WTC11 (cell line): ENCODE measurements at regions not wholly inside any gene's neighbourhood (a gene's known extent, or its start where the extent isn't known, plus 50 kb on each side); places are given as distances from the start of the nearest gene placed in this dataset.
"Not testable (repeated sequence)": the region's sequence is repeated elsewhere in the genome, so short reads cannot be mapped to it uniquely, and the experiment has no call there.

Experiments
- ATAC-seq: fragments of 200-7000 bp; cut with Tn5 transposase; 2 replicates; pipeline ENCODE4 v1.10.0; 2021; ENCODE audit warnings: mild to moderate bottlenecking, moderate library complexity
- CTCF ChIA-PET: fragments of 300-600 bp; sonication (Branson Sonifier 250); formaldehyde crosslinking; loops from one replicate; lab custom pipeline; 2021; ENCODE audit warnings: antibody characterized with exemption; lab: Charles Lee
- POLR2A ChIA-PET: fragments of 350-600 bp; sonication (Branson Sonifier 250); formaldehyde crosslinking; loops from one replicate; lab custom pipeline; 2021; ENCODE audit warnings: antibody characterized with exemption; lab: Charles Lee
- DNase-seq: peaks from one replicate; pipeline ENCODE4 v3.0.0; 2021; ENCODE audit warnings: low spot score
- H3K27ac Mint-ChIP-seq: 2 replicates; pipeline ENCODE4 v1.8.0; 2021; ENCODE audit warnings: mixed read lengths
- H3K27me3 Mint-ChIP-seq: 2 replicates; pipeline ENCODE4 v1.8.0; 2021; ENCODE audit warnings: low read depth, mild to moderate bottlenecking, moderate library complexity, mixed read lengths
- H3K36me3 Mint-ChIP-seq: 2 replicates; pipeline ENCODE4 v1.8.0; 2021; ENCODE audit warnings: mixed read lengths
- H3K4me1 Mint-ChIP-seq: 2 replicates; pipeline ENCODE4 v1.8.0; 2022; ENCODE audit warnings: mixed read lengths
- H3K4me3 Mint-ChIP-seq: 2 replicates; pipeline ENCODE4 v1.8.0; 2021; ENCODE audit warnings: mild to moderate bottlenecking, moderate library complexity, mixed read lengths
- H3K9me3 Mint-ChIP-seq: 2 replicates; pipeline ENCODE4 v1.8.0; 2021; ENCODE audit warnings: mixed read lengths
- ATF1 ChIP-seq: sonication (generic); formaldehyde crosslinking; IDR thresholded peaks from 2 replicates; pipeline ENCODE4 v1.8.1; 2023; ENCODE audit warnings: mild to moderate bottlenecking, moderate library complexity, missing genetic modification reagents
- ESRRA ChIP-seq: sonication (generic); formaldehyde crosslinking; IDR thresholded peaks from 2 replicates; pipeline ENCODE4 v1.8.1; 2022; ENCODE audit warnings: mild to moderate bottlenecking, missing genetic modification reagents, borderline replicate concordance
- ETV6 ChIP-seq: sonication (generic); formaldehyde crosslinking; IDR thresholded peaks from 2 replicates; pipeline ENCODE4 v1.8.1; 2022; ENCODE audit warnings: mild to moderate bottlenecking, missing genetic modification reagents
- FOXK1 ChIP-seq: sonication (generic); formaldehyde crosslinking; IDR thresholded peaks from 2 replicates; pipeline ENCODE4 v1.8.0; 2022; ENCODE audit warnings: mild to moderate bottlenecking, moderate library complexity, missing genetic modification reagents
- IRF2 ChIP-seq: sonication (generic); formaldehyde crosslinking; IDR thresholded peaks from 2 replicates; pipeline ENCODE4 v1.8.0; 2022; ENCODE audit warnings: low read depth, missing genetic modification reagents, borderline replicate concordance
- KAT7 ChIP-seq: sonication (generic); formaldehyde crosslinking; IDR thresholded peaks from 2 replicates; pipeline ENCODE4 v1.8.1; 2023; ENCODE audit warnings: missing genetic modification reagents, mild to moderate bottlenecking, borderline replicate concordance
- MXD4 ChIP-seq: fragments of 250-450 bp; sonication (Bioruptor Pico); IDR thresholded peaks from 2 replicates; pipeline ENCODE4 v1.8.0; 2021; ENCODE audit warnings: mild to moderate bottlenecking, moderate library complexity, borderline replicate concordance
- NFATC4 ChIP-seq: fragments of 250-450 bp; sonication (Bioruptor Pico); IDR thresholded peaks from 2 replicates; pipeline ENCODE4 v1.9.0; 2021; ENCODE audit warnings: mild to moderate bottlenecking
- NR3C1 ChIP-seq: sonication (generic); formaldehyde crosslinking; conservative IDR thresholded peaks from 2 replicates; pipeline ENCODE4 v1.8.1; 2023; ENCODE audit warnings: low read depth, mild to moderate bottlenecking, missing genetic modification reagents
- TEAD4 ChIP-seq: sonication (generic); formaldehyde crosslinking; IDR thresholded peaks from 2 replicates; pipeline ENCODE4 v1.8.0; 2022; ENCODE audit warnings: mild to moderate bottlenecking, missing genetic modification reagents
- USF1 ChIP-seq: sonication (generic); formaldehyde crosslinking; IDR thresholded peaks from 2 replicates; pipeline ENCODE4 v1.8.0; 2022; ENCODE audit warnings: mild to moderate bottlenecking, missing genetic modification reagents
- ZNF317 ChIP-seq: sonication (generic); formaldehyde crosslinking; IDR thresholded peaks from 2 replicates; pipeline ENCODE4 v1.8.1; 2023; ENCODE audit warnings: low read depth, mild to moderate bottlenecking, moderate library complexity, missing genetic modification reagents, borderline replicate concordance
- ZNF416 ChIP-seq: fragments of 250-450 bp; sonication (Bioruptor Pico); IDR thresholded peaks from 2 replicates; pipeline ENCODE4 v1.9.0; 2021; ENCODE audit warnings: mild to moderate bottlenecking, inconsistent platforms
- ZNF512 ChIP-seq: sonication (generic); formaldehyde crosslinking; IDR thresholded peaks from 2 replicates; pipeline ENCODE4 v1.8.1; 2022; ENCODE audit warnings: missing genetic modification reagents, borderline replicate concordance
- TF ChIP-seq, protein P1 (sequence below): sonication (generic); formaldehyde crosslinking; IDR thresholded peaks from 2 replicates; pipeline ENCODE4 v1.8.0; 2022; ENCODE audit warnings: mild to moderate bottlenecking, missing genetic modification reagents
- TF ChIP-seq, protein P2 (sequence below): sonication (generic); formaldehyde crosslinking; IDR thresholded peaks from 2 replicates; pipeline ENCODE4 v1.8.0; 2022; ENCODE audit warnings: mild to moderate bottlenecking, missing genetic modification reagents
- TF ChIP-seq, protein P3 (sequence below): sonication (generic); formaldehyde crosslinking; IDR thresholded peaks from 2 replicates; pipeline ENCODE4 v1.8.0; 2023; ENCODE audit warnings: mild to moderate bottlenecking, missing genetic modification reagents
- TF ChIP-seq, protein P4 (sequence below): fragments of 200-600 bp; IDR thresholded peaks from 2 replicates; pipeline ENCODE4 v1.8.0; 2022; ENCODE audit warnings: antibody characterized with exemption
- TF ChIP-seq, protein P5 (sequence below): sonication (generic); formaldehyde crosslinking; IDR thresholded peaks from 2 replicates; pipeline ENCODE4 v1.8.0; 2022; ENCODE audit warnings: mild to moderate bottlenecking, missing genetic modification reagents

DNA sequence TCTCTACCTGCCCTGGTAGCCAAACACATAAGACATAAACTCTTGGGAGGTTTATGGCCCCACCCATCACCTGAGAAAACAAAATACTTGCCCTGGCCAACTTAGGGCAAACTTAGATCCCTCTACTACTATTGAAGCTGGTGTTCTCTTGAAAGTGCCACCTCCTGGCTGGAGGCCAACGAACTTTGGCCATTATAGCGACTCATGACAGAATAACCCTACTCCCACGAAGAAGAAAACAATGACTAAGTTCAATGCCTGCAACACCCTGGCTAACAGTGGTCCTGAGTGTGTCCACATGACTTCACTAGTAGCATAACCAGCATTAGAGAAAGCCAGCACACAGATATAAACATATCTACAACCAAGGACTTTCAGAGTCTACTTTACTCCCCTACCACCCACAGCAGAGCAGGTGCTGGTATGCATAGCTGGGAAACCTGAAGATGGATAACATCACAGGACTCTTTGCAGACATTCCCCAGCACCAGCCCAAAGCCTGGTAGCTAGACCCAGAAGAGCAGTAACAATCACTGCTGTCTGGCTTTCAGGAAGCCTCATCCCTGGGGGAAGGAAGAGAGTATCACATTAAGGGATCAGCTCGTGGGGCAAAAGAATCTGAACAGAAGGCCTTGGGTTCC lies 81.0 kb downstream of the SLC30A10 start (continued):
- TF ChIP-seq NFATC4 (CRISPR knock-in tag) (no peak), NR3C1 (CRISPR knock-in tag) (no peak), IRF2 (CRISPR knock-in tag) (no peak), MXD4 (no peak), ATF1 (no peak), ZNF512 (no peak), ZNF416 (CRISPR knock-in tag) (no peak), TEAD4 (CRISPR knock-in tag) (no peak), KAT7 (CRISPR knock-in tag) (no peak)
- TF ChIP-seq, protein P1, sequence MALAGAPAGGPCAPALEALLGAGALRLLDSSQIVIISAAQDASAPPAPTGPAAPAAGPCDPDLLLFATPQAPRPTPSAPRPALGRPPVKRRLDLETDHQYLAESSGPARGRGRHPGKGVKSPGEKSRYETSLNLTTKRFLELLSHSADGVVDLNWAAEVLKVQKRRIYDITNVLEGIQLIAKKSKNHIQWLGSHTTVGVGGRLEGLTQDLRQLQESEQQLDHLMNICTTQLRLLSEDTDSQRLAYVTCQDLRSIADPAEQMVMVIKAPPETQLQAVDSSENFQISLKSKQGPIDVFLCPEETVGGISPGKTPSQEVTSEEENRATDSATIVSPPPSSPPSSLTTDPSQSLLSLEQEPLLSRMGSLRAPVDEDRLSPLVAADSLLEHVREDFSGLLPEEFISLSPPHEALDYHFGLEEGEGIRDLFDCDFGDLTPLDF (CRISPR knock-in tag) = no peak

DNA sequence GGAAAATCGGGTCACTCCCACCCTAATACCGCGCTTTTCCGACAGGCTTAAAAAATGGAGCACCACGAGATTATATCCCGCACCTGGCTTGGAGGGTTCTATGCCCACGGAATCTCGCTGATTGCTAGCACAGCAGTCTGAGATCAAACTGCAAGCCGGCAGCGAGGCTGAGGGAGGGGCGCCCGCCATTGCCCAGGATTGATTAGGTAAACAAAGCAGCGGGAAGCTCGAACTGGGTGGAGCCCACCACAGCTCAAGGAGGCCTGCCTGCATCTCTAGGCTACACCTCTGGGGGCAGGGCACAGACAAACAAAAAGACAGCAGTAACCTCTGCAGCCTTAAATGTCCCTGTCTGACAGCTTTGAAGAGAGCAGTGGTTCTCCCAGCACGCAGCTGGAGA lies 88.8 kb downstream of the SLC30A10 start:
- not testable (repeated sequence) for H3K36me3 Mint-ChIP-seq, ATAC-seq, H3K9me3 Mint-ChIP-seq, H3K27ac Mint-ChIP-seq
- peak; percentile 81 for DNase-seq
- ChIA-PET POLR2A (interaction anchor here (0.9 to 1.0 kb wide), 2 partner anchors 24 to 88 kb away, joined by 3 read pairs; partner anchors contain the start of gene SLC30A10), CTCF (interaction anchor here (0.6 to 1.6 kb wide), 14 partner anchors 14 to 250 kb away, joined by 3 to 9 read pairs (median 4); partner anchors contain the start of genes BPNT1 and EPRS1)
- H3K4me1 Mint-ChIP-seq = peaks cover 40% of the 10 kb centered on the region
- peaks cover 31% of the 10 kb centered on the region for H3K27me3 Mint-ChIP-seq
- peak overlapping the region; percentile 91 for H3K4me3 Mint-ChIP-seq
- peak; percentile 89 for TF ChIP-seq FOXK1
- 0 out of 2 replicates have a peak, but pooled peaks have one; percentile 19 for TF ChIP-seq ZNF317 (CRISPR knock-in tag)
- TF ChIP-seq ETV6 (CRISPR knock-in tag) = peak; percentile 38; the same call in 1 of the 2 replicates
- TF ChIP-seq, protein P2, sequence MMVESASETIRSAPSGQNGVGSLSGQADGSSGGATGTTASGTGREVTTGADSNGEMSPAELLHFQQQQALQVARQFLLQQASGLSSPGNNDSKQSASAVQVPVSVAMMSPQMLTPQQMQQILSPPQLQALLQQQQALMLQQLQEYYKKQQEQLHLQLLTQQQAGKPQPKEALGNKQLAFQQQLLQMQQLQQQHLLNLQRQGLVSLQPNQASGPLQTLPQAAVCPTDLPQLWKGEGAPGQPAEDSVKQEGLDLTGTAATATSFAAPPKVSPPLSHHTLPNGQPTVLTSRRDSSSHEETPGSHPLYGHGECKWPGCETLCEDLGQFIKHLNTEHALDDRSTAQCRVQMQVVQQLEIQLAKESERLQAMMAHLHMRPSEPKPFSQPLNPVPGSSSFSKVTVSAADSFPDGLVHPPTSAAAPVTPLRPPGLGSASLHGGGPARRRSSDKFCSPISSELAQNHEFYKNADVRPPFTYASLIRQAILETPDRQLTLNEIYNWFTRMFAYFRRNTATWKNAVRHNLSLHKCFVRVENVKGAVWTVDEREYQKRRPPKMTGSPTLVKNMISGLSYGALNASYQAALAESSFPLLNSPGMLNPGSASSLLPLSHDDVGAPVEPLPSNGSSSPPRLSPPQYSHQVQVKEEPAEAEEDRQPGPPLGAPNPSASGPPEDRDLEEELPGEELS = peak; percentile 64; the same call in 1 of the 2 replicates
- TF ChIP-seq, protein P3, sequence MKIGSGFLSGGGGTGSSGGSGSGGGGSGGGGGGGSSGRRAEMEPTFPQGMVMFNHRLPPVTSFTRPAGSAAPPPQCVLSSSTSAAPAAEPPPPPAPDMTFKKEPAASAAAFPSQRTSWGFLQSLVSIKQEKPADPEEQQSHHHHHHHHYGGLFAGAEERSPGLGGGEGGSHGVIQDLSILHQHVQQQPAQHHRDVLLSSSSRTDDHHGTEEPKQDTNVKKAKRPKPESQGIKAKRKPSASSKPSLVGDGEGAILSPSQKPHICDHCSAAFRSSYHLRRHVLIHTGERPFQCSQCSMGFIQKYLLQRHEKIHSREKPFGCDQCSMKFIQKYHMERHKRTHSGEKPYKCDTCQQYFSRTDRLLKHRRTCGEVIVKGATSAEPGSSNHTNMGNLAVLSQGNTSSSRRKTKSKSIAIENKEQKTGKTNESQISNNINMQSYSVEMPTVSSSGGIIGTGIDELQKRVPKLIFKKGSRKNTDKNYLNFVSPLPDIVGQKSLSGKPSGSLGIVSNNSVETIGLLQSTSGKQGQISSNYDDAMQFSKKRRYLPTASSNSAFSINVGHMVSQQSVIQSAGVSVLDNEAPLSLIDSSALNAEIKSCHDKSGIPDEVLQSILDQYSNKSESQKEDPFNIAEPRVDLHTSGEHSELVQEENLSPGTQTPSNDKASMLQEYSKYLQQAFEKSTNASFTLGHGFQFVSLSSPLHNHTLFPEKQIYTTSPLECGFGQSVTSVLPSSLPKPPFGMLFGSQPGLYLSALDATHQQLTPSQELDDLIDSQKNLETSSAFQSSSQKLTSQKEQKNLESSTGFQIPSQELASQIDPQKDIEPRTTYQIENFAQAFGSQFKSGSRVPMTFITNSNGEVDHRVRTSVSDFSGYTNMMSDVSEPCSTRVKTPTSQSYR (CRISPR knock-in tag) = peak; percentile 57; the same call in 1 of the 2 replicates
- TF ChIP-seq, protein P4, sequence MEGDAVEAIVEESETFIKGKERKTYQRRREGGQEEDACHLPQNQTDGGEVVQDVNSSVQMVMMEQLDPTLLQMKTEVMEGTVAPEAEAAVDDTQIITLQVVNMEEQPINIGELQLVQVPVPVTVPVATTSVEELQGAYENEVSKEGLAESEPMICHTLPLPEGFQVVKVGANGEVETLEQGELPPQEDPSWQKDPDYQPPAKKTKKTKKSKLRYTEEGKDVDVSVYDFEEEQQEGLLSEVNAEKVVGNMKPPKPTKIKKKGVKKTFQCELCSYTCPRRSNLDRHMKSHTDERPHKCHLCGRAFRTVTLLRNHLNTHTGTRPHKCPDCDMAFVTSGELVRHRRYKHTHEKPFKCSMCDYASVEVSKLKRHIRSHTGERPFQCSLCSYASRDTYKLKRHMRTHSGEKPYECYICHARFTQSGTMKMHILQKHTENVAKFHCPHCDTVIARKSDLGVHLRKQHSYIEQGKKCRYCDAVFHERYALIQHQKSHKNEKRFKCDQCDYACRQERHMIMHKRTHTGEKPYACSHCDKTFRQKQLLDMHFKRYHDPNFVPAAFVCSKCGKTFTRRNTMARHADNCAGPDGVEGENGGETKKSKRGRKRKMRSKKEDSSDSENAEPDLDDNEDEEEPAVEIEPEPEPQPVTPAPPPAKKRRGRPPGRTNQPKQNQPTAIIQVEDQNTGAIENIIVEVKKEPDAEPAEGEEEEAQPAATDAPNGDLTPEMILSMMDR = peak; percentile 19; the same call in 1 of the 2 replicates
- TF ChIP-seq, protein P5, sequence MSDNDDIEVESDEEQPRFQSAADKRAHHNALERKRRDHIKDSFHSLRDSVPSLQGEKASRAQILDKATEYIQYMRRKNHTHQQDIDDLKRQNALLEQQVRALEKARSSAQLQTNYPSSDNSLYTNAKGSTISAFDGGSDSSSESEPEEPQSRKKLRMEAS (CRISPR knock-in tag) = peak; percentile 42; the same call in 1 of the 2 replicates
- TF ChIP-seq ESRRA (CRISPR knock-in tag) = 0 out of 2 replicates have a peak, but pooled peaks have one; percentile 34
- peak; percentile 36; the same call in 1 of the 2 replicates for TF ChIP-seq USF1 (CRISPR knock-in tag)
